Psoas muscle (tissue), 7 donors: ENCODE measurements at regions not wholly inside any gene's neighbourhood (a gene's known extent, or its start where the extent isn't known, plus 50 kb on each side); places are given as distances from the start of the nearest gene placed in this dataset.

Experiments used
- ATAC-seq, 4 donors: fragments of 200-7000 bp; cut with Tn5 transposase; one replicate each; pipeline ENCODE4 v1.9.1; 2020; ENCODE audit warnings: moderate library complexity in 3 of 4, mild to moderate bottlenecking in 2 of 4
- DNase-seq, 2 donors: peaks; one replicate each; pipeline ENCODE4 v3.0.0-alpha.2; 2020
- H3K27ac ChIP-seq: fragments of 200-600 bp; one replicate; pipeline ENCODE4 v1.8.0; 2022
- H3K27me3 ChIP-seq, 3 donors: fragments of 200-600 bp in 1 of 3; one replicate each; pipeline versions ENCODE4 v1.6.1 to v1.8.0; 2013 to 2022; ENCODE audit warnings: low read length in 2 of 3, mild to moderate bottlenecking in 2 of 3, moderate library complexity in 1 of 3; ENCODE audit not compliant: insufficient read depth in 3 of 3
- H3K36me3 ChIP-seq, 2 donors: fragments of 200-600 bp in 1 of 2; one replicate each; pipeline versions ENCODE4 v1.6.1 to v1.8.0; 2013 to 2022; ENCODE audit warnings: low read depth in 1 of 2, mild to moderate bottlenecking in 1 of 2, moderate library complexity in 1 of 2; ENCODE audit not compliant: insufficient read depth in 1 of 2
- H3K4me1 ChIP-seq: fragments of 200-600 bp; one replicate; pipeline ENCODE4 v1.8.0; 2022
- H3K4me3 ChIP-seq: fragments of 200-600 bp; one replicate; pipeline ENCODE4 v1.8.0; 2022; ENCODE audit warnings: mild to moderate bottlenecking
- H3K9me3 ChIP-seq: fragments of 200-600 bp; one replicate; pipeline ENCODE4 v1.8.0; 2022
- WGBS, 3 donors: extraction: QIAGEN DNeasy Blood & Tissue Kit; methylation state at CpG; one replicate each; pipeline versions ENCODE4 v1.1.6 to v1.1.7; 2013; 5-methylcytosine and 5-hydroxymethylcytosine counted together
- intact Hi-C, 2 donors: fragments of 100-400 bp; cut with DNase I; formaldehyde crosslinking; loops; one replicate each; pipeline versions ENCODE4 v1.11.0 to v1.14.2; 2022
- TF ChIP-seq, protein P1 (sequence below): fragments of 200-600 bp; IDR thresholded peaks from one replicate; pipeline ENCODE4 v1.8.0; 2022; ENCODE audit warnings: antibody characterized with exemption
- donor health status: healthy with polysubstance abuse.
- donor health status: DM: no; HTN: no; CAD: no; lungs with moderate emphysema.
- donor health status: Bipolar disorder and iron deficiency.
- donor health status: healthy.
- donor health status: DM: yes; HTN: yes; CAD: no.
- donor health status: DM: no; HTN: no; CAD: no.
- donor health status: DM: yes; HTN: yes; CAD: no.

DNA sequence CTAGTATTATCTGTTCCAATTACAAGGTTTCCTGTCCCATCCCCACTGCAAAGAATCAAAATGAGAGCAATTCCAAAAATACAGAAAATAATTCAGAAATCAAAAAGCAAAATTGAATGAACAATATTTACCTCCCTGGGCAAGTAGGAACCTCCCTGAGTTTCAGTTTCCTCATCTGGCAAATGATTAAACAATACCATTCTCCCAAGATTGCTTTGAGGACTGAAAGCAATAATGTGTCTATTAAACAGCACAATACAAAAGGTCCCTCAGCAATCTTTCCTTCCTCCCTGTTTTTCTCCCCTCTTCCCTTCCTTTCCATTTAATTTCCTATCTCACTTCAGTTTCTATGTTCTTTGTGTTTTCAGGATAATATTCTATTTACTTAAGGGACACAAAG lies 171.0 kb downstream of the ZC3H11B start:
- intact Hi-C loops: no loop called here
- TF ChIP-seq, protein P1, sequence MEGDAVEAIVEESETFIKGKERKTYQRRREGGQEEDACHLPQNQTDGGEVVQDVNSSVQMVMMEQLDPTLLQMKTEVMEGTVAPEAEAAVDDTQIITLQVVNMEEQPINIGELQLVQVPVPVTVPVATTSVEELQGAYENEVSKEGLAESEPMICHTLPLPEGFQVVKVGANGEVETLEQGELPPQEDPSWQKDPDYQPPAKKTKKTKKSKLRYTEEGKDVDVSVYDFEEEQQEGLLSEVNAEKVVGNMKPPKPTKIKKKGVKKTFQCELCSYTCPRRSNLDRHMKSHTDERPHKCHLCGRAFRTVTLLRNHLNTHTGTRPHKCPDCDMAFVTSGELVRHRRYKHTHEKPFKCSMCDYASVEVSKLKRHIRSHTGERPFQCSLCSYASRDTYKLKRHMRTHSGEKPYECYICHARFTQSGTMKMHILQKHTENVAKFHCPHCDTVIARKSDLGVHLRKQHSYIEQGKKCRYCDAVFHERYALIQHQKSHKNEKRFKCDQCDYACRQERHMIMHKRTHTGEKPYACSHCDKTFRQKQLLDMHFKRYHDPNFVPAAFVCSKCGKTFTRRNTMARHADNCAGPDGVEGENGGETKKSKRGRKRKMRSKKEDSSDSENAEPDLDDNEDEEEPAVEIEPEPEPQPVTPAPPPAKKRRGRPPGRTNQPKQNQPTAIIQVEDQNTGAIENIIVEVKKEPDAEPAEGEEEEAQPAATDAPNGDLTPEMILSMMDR: no peak
- H3K27me3 ChIP-seq: no peaks in the 10 kb centered on the region
- H3K27ac ChIP-seq: no peak overlapping the region
- H3K36me3 ChIP-seq: no peaks in the 10 kb centered on the region
- ATAC-seq (no peak), DNase-seq (no peak)
- H3K4me3 ChIP-seq: no peak overlapping the region
- H3K9me3 ChIP-seq: no peaks in the 10 kb centered on the region
- no peaks in the 10 kb centered on the region for H3K4me1 ChIP-seq

DNA sequence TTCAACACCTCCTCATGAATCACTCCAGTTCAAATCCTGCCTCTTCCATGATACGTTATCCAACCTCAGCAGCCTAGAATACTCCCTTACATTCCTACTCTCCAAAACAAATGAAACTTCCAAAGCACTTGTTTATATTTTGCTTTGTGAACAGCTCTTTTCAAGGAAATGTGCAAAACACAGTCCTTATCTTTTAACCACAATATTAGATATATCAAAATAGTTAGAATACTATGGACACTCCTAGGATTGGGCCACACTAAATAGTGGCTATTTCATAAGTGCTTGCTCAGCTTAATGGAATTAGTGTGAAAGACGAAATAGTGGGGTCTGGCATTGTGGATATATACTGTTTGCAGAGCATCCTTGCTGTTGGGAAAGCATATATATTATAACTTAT lies 173.5 kb downstream of the ZC3H11B start:
- 96% methylated on average over 2 of the region's 2 CpGs for WGBS, 3 donors
- Histone ChIP-seq H3K4me3 (no peak overlapping the region), H3K27me3 (no peaks in the 10 kb centered on the region), H3K4me1 (peaks cover 10% of the 10 kb centered on the region), H3K36me3 (no peaks in the 10 kb centered on the region), H3K27ac (no peak overlapping the region), H3K9me3 (no peaks in the 10 kb centered on the region)
- intact Hi-C loops: no loop called here
- no peak for DNase-seq
- TF ChIP-seq, protein P1: no peak
- no peak for ATAC-seq

DNA sequence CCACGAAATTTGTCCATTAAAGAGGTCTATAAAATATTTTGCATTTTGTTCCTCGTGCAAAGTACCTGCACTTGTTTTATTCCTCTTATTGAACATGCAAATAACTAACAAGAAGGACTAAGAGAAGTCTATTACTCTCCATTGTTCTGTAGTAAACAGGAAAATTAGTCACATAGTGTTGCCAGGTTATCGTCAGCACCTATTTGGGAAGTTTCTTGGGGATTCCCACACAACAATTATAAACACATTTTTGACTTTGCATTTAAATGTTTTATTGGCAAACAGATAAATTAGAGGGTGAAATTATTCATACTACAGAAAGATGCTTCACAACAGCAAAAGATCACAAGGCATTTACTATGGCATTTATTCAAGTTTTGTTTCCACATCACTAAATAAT lies 174.5 kb downstream of the ZC3H11B start:
- Histone ChIP-seq H3K36me3 (no peaks in the 10 kb centered on the region), H3K27ac (no peak overlapping the region), H3K9me3 (no peaks in the 10 kb centered on the region), H3K4me1 (peaks cover 11% of the 10 kb centered on the region), H3K4me3 (no peak overlapping the region), H3K27me3 (no peaks in the 10 kb centered on the region)
- ATAC-seq (no peak), DNase-seq (no peak)
- intact Hi-C loops: no loop called here
- WGBS, 3 donors: 79 to 89% (median 83%) methylated on average over 3 of the region's 3 CpGs
- TF ChIP-seq, protein P1: no peak

DNA sequence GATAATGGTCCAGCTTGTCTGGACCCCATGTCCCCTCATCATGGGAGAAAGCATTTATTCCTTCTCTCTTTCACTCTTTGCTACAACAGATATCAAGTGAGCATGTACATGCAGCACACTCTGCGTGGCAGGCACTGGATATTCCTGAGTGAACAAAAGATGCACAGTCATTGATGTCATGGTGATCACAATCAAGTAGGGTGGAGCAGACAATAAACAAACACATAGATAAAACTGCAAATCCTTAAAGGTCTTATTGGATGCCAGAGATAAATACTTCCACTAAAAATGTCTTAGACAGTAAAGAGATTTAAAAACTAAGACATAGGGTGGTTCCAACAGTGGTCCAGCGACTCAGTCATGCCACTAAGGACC lies 178.0 kb downstream of the ZC3H11B start:
- Histone ChIP-seq H3K36me3 (no peaks in the 10 kb centered on the region), H3K4me1 (peaks cover 11% of the 10 kb centered on the region), H3K9me3 (no peaks in the 10 kb centered on the region), H3K4me3 (peak overlapping the region; percentile 28), H3K27me3 (no peaks in the 10 kb centered on the region), H3K27ac (peak overlapping the region; percentile 65)
- intact Hi-C loops: no loop called here
- ATAC-seq (peak in 3 of 4 donors; percentile 22 to 36 (median 22)), DNase-seq (no peak)
- TF ChIP-seq, protein P1: no peak
- WGBS, 3 donors: 52 to 68% (median 66%) methylated on average over 2 of the region's 2 CpGs

DNA sequence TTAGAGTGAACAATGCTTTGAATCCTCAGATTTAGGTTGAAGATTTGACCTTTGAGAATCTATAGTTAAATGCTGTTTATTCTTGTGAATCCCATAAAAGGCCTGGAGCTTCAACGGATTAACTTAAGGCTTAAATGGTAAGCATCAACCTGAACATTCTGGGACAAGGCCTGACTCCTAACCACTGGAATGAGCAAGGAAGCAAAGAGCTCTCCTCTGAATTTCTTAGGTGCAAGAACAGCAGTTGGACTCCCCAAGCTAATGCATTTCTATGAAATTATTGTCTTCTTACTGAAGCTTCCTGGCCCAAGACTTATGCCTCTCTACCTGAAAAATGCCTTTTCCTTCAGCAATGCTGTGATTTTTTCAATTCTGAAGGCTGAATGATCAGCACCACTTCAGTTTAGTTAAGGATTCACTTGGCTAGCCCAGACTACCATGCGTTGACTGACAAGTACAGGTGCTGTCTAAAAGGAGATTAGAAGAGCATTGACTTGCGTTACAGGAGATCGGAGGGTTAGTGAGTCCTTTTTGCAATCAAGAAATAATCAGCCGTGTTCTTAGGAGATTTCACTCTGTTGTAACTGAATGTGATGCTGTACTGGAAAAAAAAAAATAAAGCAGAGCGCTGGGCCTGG lies 178.5 kb downstream of the ZC3H11B start:
- Histone ChIP-seq H3K9me3 (no peaks in the 10 kb centered on the region), H3K27me3 (no peaks in the 10 kb centered on the region), H3K27ac (peak overlapping the region; percentile 65), H3K4me1 (peaks cover 11% of the 10 kb centered on the region), H3K36me3 (no peaks in the 10 kb centered on the region), H3K4me3 (peak overlapping the region; percentile 28)
- 30 to 43% (median 36%) methylated on average over 6 of the region's 6 CpGs for WGBS, 3 donors
- DNase-seq (no peak), ATAC-seq (peak; percentile 70 to 92 (median 80))
- TF ChIP-seq, protein P1: no peak
- intact Hi-C loops: no loop called here
